K562 (cell line): ENCODE measurements at regions not wholly inside any gene's neighbourhood (a gene's known extent, or its start where the extent isn't known, plus 50 kb on each side); places are given as distances from the start of the nearest gene placed in this dataset.

Experiments
- BCOR ChIP-seq: fragments of 450-650 bp; IDR thresholded peaks from 2 replicates; pipeline ENCODE4 v1.6.1; 2016
- CCAR2 ChIP-seq: fragments of 200-400 bp; formaldehyde crosslinking; IDR thresholded peaks from 2 replicates; pipeline ENCODE4 v1.6.1; 2017; ENCODE audit warnings: mild to moderate bottlenecking, low read depth, low read length
- DIDO1 ChIP-seq: fragments of 450-650 bp; IDR thresholded peaks from 2 replicates; pipeline ENCODE4 v1.6.1; 2016; ENCODE audit warnings: low read depth, missing biosample characterization, missing genetic modification characterization
- LCOR ChIP-seq: sonication (generic); formaldehyde crosslinking; IDR thresholded peaks from 2 replicates; pipeline ENCODE4 v1.8.0; 2022; ENCODE audit warnings: mild to moderate bottlenecking, missing genetic modification reagents
- MCM5 ChIP-seq: fragments of 450-650 bp; IDR thresholded peaks from 2 replicates; pipeline ENCODE4 v1.6.1; 2016; ENCODE audit warnings: low read depth
- MGA ChIP-seq: fragments of 450-650 bp; IDR thresholded peaks from 2 replicates; pipeline ENCODE4 v1.6.1; 2016; ENCODE audit warnings: mild to moderate bottlenecking, moderate library complexity
- RAD21 ChIP-seq, 2 experiments: fragments of 250-450 bp in 1 of 2; fragments of 450-650 bp in 1 of 2; sonication (Bioruptor Pico) in 1 of 2; formaldehyde crosslinking in 1 of 2; IDR thresholded peaks in 1 of 2; conservative IDR thresholded peaks in 1 of 2; 2 replicates each; pipeline versions ENCODE4 v1.4.0 to v1.8.0; 2020 to 2022; ENCODE audit warnings: mild to moderate bottlenecking in 2 of 2, moderate library complexity in 1 of 2
- SPI1 ChIP-seq: IDR thresholded peaks from 2 replicates; pipeline ENCODE4 v1.6.1; 2011; ENCODE audit warnings: low read depth, low read length, control low read depth, borderline replicate concordance
- ZC3H11A ChIP-seq: IDR thresholded peaks from 2 replicates; pipeline ENCODE4 v1.6.1; 2012; ENCODE audit warnings: low read depth, low read length, improper control_type of control experiment
- ZNF174 ChIP-seq: fragments of 250-450 bp; sonication (Bioruptor Pico); IDR thresholded peaks from 2 replicates; pipeline ENCODE4 v1.4.0; 2020; ENCODE audit warnings: mild to moderate bottlenecking

GRCh38 chr1:94300731-94301130, 63.3 kb upstream of the ARHGAP29 start (continued):
- no peak for TF ChIP-seq MGA
- no peak for TF ChIP-seq CCAR2
- TF ChIP-seq LCOR (CRISPR knock-in tag) = no peak
- no peak for TF ChIP-seq MCM5
- no peak for TF ChIP-seq BCOR
- TF ChIP-seq DIDO1 (tag) = no peak
- no peak for TF ChIP-seq RAD21 (CRISPR knock-in tag; conservative IDR thresholded peaks at IDR 0.05 in 1 of 2, IDR thresholded peaks at IDR 0.05 in 1 of 2)
- no peak for TF ChIP-seq ZNF174 (CRISPR knock-in tag)
- TF ChIP-seq ZC3H11A = no peak
- no peak for TF ChIP-seq SPI1
